Erythroblast (primary cell): ENCODE measurements at regions not wholly inside any gene's neighbourhood (a gene's known extent, or its start where the extent isn't known, plus 50 kb on each side); places are given as distances from the start of the nearest gene placed in this dataset.

Experiments used
- GATA1 ChIP-seq: IDR thresholded peaks from 2 replicates; pipeline ENCODE4 v1.6.1; 2011; ENCODE audit warnings: low read depth, mild to moderate bottlenecking, control low read depth, low read length, moderate library complexity
- POLR2A ChIP-seq: IDR thresholded peaks from 2 replicates; pipeline ENCODE4 v1.6.1; 2011; ENCODE audit warnings: mild to moderate bottlenecking, low read length

GRCh38 chr10:131034451-131034850 lies 277.1 kb downstream of the TCERG1L start:
- TF ChIP-seq POLR2A (no peak), GATA1 (no peak)
